BJ (cell line): ENCODE measurements at regions not wholly inside any gene's neighbourhood (a gene's known extent, or its start where the extent isn't known, plus 50 kb on each side); places are given as distances from the start of the nearest gene placed in this dataset.
"Not testable (repeated sequence)": the region's sequence is repeated elsewhere in the genome, so short reads cannot be mapped to it uniquely, and the experiment has no call there.

Experiments
- CTCF ChIA-PET: fragments of 350-600 bp; formaldehyde crosslinking; extraction: SDS; loops from one replicate; lab custom pipeline; 2021; ENCODE audit warnings: antibody characterized with exemption, inconsistent platforms; lab: Yijun Ruan, JAX
- POLR2A ChIA-PET: fragments of 300-600 bp; sonication (Branson Sonifier 250); formaldehyde crosslinking; extraction: SDS; loops from one replicate; lab custom pipeline; 2021; ENCODE audit warnings: antibody characterized with exemption; lab: Charles Lee
- DNase-seq: peaks from one replicate; pipeline ENCODE4 v3.0.0-alpha.2; 2011; ENCODE audit warnings: low read depth
- H3K27me3 ChIP-seq: 2 replicates; pipeline ENCODE4 v1.6.0; 2011; ENCODE audit warnings: low read length; ENCODE audit not compliant: control insufficient read depth, insufficient read depth
- H3K36me3 ChIP-seq: 2 replicates; pipeline ENCODE4 v1.5.1; 2011; ENCODE audit warnings: low read length; ENCODE audit not compliant: control insufficient read depth, insufficient read depth
- H3K4me3 ChIP-seq: 2 replicates; pipeline ENCODE4 v1.5.1; 2011; ENCODE audit warnings: low read depth, mild to moderate bottlenecking, control low read depth, low read length
- TF ChIP-seq, protein P1 (sequence below): IDR thresholded peaks from 2 replicates; pipeline ENCODE4 v1.5.1; 2011; ENCODE audit warnings: low read depth, mild to moderate bottlenecking, control low read depth, inconsistent platforms, low read length, moderate library complexity; ENCODE audit not compliant: insufficient read depth

DNA sequence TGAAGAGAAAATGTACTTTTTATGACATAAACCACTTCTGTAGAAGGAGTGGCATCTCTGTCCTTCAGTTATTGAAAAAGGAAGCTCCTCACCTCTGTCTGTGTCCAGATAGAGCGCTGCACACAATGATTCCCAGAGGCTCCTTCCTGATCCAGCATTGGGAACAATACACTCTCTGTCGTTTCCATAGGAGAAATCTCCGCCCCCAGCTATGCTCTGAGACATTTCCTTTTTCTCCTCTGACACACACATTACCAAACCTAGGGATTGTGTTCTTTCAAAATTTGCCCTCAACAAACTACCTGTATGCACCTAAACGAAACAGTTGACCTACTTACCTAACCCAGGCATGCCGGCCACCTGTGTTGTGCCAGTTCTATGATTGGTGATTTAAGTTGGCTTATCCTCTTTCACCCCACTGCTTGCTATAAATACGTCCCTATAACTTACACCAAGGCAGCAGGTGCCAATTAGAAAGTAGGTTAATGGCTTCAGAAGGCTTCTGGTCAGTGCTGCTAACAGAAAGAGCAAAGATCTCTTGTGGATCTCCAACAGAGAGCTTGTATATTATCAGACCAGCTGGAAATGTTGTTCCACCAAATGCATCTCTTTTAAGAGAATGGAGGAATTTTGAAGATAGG, 140.1 kb upstream of the JCAD start:
- ChIA-PET CTCF (no interaction called here), POLR2A (no interaction called here)
- H3K27me3 ChIP-seq: peaks cover 9% of the 10 kb centered on the region
- no peak overlapping the region for H3K4me3 ChIP-seq
- no peak for DNase-seq
- TF ChIP-seq, protein P1, sequence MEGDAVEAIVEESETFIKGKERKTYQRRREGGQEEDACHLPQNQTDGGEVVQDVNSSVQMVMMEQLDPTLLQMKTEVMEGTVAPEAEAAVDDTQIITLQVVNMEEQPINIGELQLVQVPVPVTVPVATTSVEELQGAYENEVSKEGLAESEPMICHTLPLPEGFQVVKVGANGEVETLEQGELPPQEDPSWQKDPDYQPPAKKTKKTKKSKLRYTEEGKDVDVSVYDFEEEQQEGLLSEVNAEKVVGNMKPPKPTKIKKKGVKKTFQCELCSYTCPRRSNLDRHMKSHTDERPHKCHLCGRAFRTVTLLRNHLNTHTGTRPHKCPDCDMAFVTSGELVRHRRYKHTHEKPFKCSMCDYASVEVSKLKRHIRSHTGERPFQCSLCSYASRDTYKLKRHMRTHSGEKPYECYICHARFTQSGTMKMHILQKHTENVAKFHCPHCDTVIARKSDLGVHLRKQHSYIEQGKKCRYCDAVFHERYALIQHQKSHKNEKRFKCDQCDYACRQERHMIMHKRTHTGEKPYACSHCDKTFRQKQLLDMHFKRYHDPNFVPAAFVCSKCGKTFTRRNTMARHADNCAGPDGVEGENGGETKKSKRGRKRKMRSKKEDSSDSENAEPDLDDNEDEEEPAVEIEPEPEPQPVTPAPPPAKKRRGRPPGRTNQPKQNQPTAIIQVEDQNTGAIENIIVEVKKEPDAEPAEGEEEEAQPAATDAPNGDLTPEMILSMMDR: no peak
- H3K36me3 ChIP-seq: no peaks in the 10 kb centered on the region

DNA sequence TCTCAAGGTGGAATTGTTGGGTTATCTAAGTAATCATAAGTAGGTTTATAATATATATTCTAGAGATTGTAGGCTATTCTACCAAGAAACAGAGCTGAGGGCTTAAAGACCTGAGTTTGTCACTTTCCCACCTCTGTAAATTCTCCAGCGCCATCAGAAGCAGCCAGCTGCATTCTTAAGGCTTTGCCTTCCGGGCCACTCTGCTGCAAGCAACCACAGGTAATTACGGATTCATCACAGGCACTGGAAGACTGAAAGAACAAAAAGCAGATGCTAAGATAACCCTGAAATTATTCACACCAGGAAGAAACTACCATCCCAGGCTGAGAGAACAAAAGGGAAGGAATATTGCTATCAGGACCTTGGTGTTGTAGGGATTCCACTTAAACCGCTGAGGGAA, 137.8 kb upstream of the JCAD start:
- CTCF ChIA-PET: interaction anchor here (0.7 to 1.1 kb wide), 2 partner anchors 10 to 180 kb away, joined by 4 read pairs; no protein-coding TSS in a partner anchor
- TF ChIP-seq, protein P1: no peak
- no peak for DNase-seq
- POLR2A ChIA-PET: no interaction called here
- no peak overlapping the region for H3K4me3 ChIP-seq
- H3K27me3 ChIP-seq: peaks cover 9% of the 10 kb centered on the region
- H3K36me3 ChIP-seq: no peaks in the 10 kb centered on the region

DNA sequence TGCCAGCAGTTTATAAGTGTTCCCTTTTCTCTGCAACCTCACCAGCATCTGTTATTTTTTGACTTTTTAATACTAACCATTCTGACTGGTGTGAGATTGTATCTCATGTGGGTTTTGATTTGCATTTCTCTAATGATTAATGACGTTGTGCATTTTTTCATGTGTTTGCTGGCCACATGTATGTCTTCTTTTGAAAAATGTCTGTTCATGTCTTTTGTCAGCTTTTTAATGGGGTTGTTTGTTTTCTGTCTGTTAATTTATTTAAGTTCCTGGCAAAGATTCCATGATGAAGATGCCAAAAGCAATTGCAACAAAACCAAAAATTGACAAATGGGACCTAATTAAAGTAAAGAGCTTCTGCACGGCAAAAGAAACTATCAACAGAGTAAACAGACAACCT, 137.2 kb upstream of the JCAD start:
- H3K27me3 ChIP-seq, DNase-seq, H3K36me3 ChIP-seq, H3K4me3 ChIP-seq, POLR2A ChIA-PET: not testable (repeated sequence)
- CTCF ChIA-PET: interaction anchor here (1.1 kb wide), 1 partner anchor 10 kb away, joined by 4 read pairs; no protein-coding TSS in a partner anchor

DNA sequence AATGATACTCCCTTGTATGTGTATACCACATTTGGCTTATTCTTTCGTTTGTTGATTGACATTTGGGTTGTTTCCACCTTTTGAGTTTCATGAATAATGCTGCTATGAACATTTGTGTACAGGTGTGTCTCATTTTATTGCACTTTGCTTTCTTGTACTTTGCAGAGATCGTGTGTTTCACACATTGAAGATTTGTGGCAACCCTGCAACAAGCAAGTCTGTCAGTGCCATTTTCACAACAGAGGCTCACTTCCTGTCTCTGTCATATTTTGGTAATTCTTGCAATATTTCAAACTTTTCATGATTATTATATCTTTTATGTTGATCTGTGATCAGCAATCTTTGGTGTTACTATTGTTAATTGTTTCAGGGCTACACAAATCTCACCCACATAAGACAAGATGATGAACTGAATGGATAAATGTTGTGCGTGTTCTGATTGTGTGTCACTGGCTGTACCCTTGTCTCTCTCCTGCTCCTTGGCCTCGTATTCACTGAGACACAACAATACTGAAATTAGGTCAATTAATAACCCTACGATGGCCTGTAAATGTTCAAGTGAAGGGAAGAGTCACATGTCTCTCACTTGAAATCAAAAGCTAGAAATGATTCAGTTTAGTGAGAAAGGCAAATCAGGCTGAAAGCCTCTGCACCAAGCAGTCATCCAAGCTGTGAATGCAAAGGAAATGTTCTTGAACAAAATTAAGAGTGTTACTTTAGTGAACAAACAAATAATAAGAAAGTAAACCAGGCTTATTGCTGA, 133.6 kb upstream of the JCAD start:
- ChIA-PET CTCF (interaction anchor here (1.0 kb wide), 1 partner anchor 20 kb away, joined by 5 read pairs; no protein-coding TSS in a partner anchor), POLR2A (no interaction called here)
- TF ChIP-seq, protein P1: no peak
- H3K27me3 ChIP-seq: peaks cover 3% of the 10 kb centered on the region
- no peak for DNase-seq
- H3K4me3 ChIP-seq: no peak overlapping the region
- no peaks in the 10 kb centered on the region for H3K36me3 ChIP-seq

DNA sequence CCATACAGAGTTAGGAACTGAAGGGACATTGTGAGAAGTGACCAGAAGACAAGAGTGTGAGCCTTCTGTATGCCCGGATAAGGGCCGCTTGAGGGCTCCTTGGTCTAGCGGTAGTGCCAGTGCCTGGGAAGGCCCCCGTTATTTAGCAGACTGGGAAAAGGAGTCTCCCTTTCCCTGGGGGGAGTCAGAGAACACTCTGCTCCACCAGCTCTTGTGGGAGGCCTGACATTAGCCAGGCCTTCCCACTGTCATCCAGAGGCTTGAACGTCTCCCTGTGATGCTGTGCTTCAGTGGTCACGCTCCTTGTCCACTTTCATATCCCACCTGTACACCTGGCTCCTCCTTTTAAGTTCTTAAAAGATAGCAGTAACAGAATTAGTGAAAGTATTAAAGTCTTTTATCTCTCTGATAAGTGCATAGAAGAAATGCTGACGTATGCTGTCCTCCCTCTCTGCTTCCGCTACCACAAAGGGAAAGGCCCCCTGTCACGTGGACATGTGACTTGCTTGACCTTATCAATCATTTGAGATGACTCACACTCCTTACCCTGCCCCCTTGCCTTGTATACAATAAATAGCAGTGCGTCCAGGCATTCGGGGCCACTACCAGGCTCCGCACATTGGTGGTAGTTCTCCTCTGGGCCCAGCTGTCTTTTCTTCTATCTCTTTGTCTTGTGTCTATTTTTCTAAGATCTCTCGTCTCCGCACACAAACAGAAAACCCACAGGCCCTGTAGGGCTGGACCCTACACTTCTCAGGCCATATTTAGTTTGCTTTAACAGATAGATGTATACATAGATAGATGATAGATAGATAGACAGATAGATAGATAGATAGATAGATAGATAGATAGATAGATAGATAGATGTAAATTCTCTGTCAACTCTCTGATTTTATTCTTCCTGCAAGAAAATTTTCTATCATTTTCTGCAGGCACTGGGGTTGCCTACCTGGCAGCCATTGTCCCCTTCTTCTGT, 131.5 kb upstream of the JCAD start:
- H3K36me3 ChIP-seq: no peaks in the 10 kb centered on the region
- no peak overlapping the region for H3K4me3 ChIP-seq
- H3K27me3 ChIP-seq: no peaks in the 10 kb centered on the region; the same call in none of the 2 replicates
- CTCF ChIA-PET: no interaction called here
- POLR2A ChIA-PET: no interaction called here
- TF ChIP-seq, protein P1: no peak
- no peak for DNase-seq
